SK-MEL-5 (cell line): ENCODE measurements at regions not wholly inside any gene's neighbourhood (a gene's known extent, or its start where the extent isn't known, plus 50 kb on each side); places are given as distances from the start of the nearest gene placed in this dataset.

Source experiments
- DNase-seq: peaks from one replicate; pipeline ENCODE4 v3.0.0-alpha.2; 2016; ENCODE audit warnings: low read depth, low spot score
- in situ Hi-C: cut with HindIII; loops from 2 replicates; pipeline ENCODE4 v1.10.0; 2016; ENCODE audit warnings: low sequenced_read_pairs, high pct_unique_total_duplicates, low pct_unique_long_range_greater_than_20kb

DNA sequence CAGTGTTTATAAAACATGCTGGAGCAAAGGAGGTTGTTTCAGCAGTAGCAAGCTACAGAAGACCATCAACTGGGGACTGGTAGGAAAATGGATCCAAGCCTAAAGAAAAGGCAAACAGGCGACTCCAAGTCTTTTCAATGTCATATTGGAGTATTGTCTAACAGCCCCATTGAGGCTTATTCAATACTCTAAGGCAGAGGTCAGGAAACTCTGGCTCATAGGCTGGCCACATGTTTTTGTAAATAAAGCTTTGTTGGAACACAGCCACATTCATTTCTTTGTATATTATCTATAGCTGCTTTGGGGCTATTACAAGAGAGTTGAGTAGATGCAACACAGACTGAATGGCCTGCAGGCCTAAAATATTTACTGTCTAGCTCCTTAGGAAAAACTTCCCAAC, 77.5 kb downstream of the RPL22L1 start:
- DNase-seq: peak; percentile 38

DNA sequence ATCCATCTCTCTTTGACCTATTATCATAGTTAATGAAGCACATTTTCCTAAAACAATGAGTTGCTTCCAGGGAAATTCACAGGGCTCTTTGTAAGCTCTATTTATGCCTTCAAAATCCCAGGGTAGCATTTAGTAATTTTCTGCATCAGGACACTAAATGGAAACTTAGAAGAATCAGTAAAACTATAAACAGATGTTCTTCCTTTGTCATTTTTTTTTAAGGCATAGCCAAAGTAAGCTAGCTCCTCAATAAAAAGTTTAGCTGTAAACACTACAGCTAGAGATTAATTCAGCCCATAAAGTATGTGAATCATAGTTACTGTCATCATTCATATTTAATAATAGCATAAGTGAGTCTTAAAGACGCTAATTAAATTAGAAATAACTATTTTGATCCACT, 79.3 kb downstream of the RPL22L1 start:
- DNase-seq: no peak
- in situ Hi-C loops: no loop called here

More for the DNA sequence above, 77.5 kb downstream of the RPL22L1 start:
- in situ Hi-C loops: no loop called here

DNA sequence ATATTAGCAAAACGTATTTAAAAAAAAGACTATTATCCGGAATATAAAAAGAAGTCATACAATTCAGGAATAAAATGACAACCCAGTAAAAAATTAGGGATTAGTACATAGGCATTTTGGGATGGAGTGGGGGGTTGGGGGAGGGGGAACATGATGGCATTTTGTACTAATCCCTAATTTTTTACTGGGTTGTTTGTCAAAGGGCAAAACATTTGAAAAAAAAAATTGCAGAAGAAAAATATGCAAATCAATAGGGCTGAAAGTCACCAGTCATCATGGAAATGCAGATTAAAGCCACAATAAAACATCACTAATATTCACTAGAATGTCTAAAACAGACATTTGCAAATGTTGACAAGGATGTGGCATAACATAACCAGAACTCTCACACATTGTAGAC, 82.5 kb downstream of the RPL22L1 start:
- in situ Hi-C loops: no loop called here
- DNase-seq: no peak

DNA sequence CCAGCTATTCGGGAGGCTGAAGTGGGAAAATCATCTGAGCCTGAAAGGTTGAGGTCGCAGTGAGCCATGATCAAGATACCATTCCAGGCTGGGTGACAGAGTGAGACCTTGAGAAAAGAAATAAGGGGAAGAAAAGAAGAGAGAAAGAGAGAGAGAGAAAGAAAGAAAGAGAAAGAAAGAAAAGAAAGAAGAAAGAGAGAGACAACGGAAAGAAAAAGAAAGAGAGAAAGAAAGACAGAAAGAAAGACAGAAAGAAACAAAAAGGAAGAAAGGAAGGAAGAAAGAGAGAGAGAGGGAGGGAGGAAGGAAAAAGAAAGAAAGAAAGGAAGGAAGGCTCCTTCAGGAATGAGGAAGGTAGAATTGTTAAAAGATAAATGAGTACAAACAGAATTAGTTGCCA, 84.5 kb downstream of the RPL22L1 start:
- no peak for DNase-seq
- in situ Hi-C loops: no loop called here

DNA sequence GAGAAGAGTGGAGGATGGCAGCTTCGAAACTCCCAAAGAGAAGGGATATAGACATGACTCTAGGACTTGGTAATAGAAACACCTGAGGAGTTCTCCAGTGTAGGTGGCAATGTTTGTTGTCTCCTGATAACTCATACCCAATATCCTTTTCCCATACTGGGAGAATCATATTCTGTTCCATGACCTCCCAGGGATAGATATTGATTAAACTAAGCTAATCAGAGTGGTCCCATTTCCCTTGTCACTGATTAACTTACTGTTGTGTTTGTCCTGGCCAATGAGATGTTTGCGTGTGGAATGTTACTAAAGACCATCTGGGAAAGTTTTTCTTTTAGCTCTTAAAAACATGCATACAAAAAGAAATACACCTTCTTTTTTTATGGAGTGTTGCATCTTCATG, 85.6 kb downstream of the RPL22L1 start:
- in situ Hi-C loops: no loop called here

DNA sequence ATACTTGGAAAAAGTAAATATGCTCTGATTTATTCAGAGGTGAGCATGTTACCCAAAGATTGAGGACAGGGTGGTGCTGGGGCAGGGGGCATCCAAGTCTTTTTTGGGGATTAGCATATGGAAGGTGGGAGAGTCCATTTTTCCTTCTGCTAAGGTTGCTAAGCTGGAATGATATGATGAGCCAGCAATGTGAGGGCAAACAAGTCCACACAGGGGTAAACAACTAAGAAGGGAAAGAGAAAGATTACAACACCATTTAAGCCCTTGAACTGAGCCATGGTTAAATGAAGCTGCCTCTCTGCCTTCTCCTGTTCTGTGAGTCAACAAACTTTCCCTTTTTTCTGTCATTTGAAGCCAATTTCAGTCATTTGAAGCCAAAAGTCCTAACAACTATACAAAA, 89.0 kb downstream of the RPL22L1 start:
- in situ Hi-C loops: no loop called here
- DNase-seq: no peak

More for the DNA sequence above, 85.6 kb downstream of the RPL22L1 start:
- no peak for DNase-seq

DNA sequence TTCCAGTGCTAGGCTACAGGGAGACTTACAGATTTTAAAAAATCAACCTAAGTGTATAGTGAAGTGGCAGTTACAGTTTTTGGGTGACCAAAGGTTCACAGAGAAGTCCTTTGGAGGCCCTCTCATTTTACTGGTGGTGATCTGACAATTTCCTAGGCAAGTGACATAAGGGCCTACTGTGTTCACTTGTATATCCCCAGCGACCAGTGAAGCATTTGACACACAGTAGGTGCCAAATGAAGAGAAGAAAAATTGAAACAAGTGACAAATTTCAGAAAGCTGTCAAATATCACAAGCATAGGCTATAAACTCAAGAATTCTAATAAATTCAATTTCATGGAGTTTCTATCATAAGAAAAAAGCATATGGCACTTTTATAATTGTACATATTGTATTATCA, 89.5 kb downstream of the RPL22L1 start:
- DNase-seq: no peak
- in situ Hi-C loops: no loop called here

DNA sequence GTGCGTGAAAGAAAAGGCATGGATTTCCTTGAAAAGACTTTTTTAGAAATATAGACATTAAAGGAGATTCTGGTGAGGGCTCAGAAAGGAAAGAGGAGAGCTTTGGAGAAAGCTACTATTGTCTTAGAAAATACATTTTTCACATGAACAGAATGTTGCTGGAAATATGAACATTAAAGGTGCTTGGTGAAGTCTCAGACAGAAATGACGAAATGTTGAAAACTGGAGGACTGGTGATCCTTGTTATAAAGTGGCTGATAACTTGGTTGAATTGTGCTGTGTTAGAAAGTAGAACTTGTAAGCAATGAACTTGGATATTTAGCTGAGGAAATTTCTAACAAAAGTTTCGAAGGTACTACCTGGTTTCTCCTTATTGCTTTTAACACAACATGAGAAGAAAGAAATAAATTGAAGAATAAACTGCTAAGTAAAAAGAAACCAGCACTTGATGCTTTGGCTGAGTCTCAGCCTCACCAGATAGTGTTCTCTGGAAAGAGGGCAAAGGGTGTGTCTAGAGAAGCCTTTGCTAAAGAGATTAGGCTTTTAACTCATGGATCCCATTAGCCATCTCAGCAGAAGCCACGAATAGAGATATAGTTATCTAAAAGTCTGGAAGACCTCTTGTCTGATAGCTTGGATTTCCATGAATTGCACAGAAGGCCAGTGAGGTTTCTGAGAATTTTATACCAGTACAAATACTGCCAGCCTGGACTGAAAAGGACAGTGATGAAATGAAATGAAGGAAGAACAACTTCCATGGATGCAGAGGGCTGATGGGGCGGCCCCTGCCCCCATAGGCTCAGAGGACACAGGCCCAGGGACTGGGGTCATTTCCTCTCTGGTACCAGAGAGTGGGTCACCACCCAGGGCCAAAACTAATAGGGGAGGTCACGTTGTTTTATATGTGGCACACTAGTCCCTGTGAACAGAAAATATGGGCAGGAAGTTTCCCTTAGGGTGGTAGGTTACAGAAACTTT, 91.5 kb downstream of the RPL22L1 start:
- in situ Hi-C loops: no loop called here
- DNase-seq: no peak

DNA sequence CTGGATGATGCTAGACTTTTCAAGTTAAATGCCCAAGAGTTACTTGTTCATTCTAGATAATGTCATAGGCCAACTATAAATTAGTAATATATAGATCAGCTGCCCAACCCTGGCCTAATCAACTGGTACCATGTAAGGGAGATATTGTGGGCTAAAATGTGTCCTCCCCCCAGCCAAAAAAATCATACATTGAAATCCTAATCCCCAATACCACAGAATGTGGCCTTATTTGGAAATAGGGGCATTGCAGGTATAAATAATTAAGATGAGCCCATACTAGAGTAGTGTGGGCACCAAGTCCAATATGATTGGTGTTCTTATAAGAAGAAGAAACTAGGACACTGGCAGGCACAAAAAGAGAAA, 92.5 kb downstream of the RPL22L1 start:
- no peak for DNase-seq
- in situ Hi-C loops: no loop called here

DNA sequence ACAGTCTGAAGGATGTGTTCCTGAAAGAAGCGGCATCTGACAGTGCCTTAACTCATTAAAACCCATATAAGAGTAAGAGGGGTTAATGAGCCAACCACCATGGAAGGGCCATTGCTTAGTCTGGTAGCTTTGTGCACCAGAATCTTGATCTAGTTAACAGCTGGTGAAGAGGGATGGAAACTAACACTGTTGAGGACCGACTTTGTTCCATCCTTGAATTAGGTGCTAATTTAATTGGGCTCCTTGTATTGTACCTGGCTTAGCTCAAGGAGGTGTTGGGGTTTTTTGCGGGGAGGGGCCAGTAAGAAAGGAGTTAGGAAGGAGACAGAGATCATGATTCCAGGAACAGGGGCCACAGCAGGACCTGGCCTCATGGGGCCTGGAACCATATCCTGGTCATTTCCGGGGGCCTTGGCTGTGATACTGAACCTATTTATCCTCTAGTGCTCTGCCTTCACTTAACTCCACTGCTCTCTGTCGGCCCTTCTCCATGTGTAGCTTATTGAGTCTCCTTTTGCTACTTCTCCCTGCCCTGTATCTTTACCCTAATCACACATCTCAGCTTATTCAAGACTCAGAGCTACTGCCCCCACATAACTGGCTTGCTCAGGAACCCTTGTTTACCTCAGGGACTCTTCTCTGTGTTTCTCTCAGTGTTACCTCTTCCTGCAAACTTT, 93.0 kb downstream of the RPL22L1 start:
- in situ Hi-C loops: no loop called here

DNA sequence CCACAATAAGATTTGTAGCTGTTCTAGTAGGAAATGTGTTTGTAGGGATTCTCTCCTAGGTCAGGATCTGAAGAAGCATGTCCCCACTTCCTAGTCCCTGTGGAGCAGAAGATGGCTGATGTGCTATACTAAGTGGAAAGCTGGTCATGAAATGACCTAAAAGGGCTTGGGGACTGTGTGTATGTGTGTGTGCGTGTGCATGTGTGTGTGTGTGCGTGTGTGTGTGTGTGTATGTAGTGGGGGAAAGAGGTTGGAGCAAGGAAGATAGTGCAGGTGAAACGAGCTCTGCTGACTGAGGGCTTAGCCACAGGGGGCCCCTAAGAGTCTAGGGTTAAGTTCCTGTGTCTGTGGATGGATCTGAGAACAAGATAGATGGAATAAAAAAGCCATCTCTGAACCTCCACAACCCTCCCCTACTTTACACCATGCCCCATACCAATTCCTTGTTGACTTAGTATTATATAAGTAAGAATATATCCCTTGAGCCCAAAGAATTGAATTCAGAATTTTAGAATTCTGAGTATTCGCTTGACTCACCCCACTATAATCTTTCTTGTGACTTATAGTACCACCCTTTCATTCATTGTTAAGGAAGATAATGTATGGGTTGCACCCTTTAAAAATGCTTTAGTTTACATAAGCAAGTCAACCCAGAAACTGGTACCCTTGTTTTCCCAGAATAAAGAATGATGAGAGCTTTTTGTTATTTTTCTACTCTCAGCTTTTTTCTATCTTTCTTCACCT, 96.1 kb downstream of the RPL22L1 start:
- DNase-seq: no peak
- in situ Hi-C loops: no loop called here

More for the DNA sequence above, 93.0 kb downstream of the RPL22L1 start:
- no peak for DNase-seq

DNA sequence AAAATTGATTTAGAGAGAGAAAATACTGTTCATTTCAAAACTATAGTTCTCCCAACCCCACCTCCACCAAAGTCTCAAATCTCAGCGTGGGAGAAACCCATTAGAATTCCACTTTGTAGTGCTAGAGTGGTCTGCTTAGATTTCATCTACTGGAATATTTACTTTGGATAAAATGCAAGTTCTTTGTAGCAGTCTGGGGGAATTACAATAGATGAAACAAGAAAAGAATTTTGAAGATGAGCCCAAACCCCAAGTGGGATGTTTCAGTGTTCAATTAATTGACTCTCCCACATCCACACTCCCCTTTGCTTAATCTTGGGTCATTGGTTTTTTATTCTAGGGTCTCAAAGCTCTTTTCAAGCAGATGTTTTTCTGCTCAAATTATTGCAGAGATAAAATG, 97.8 kb downstream of the RPL22L1 start:
- DNase-seq: no peak
- in situ Hi-C loops: no loop called here

DNA sequence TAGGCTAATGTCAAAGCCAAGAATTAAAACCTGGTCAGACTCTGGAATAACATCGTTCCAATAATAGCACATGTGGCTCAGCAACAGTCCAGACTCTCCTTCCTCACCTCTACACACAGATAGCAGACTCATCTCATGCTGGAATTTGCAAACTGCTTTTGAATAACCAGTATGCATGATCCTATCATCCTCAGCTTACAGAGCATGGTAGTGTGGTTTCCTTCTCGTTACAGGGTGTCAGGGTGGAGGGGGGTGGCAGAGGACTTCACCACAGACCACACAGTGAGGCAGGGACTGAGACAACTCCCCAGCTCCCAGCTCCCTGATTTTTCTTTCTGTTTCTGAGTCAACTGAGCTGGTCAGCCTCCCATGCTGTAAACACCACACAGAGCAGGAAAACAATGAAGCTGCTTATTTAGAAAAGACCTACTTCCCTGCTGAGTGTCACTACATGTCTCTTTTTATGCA, 101.6 kb downstream of the RPL22L1 start:
- in situ Hi-C loops: no loop called here

DNA sequence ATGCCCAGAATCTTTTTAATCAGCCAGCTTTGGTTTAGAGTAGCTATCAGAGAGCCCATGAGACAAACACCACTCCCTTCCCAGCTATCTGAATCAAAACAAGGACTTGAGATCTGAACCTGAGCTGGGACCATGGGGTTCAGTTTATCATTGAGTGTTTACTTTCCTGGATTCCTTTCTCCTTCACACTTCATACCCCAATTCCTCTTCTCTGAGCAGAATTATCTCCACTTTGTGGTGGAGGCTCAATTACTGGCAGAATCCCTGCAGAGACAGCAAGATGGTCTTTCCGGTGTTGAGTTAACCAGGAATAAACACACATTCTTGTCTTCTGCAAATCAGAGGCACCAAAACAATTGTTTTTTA, 102.4 kb downstream of the RPL22L1 start:
- no peak for DNase-seq
- in situ Hi-C loops: no loop called here

More for the DNA sequence above, 101.6 kb downstream of the RPL22L1 start:
- DNase-seq: peak; percentile 41

DNA sequence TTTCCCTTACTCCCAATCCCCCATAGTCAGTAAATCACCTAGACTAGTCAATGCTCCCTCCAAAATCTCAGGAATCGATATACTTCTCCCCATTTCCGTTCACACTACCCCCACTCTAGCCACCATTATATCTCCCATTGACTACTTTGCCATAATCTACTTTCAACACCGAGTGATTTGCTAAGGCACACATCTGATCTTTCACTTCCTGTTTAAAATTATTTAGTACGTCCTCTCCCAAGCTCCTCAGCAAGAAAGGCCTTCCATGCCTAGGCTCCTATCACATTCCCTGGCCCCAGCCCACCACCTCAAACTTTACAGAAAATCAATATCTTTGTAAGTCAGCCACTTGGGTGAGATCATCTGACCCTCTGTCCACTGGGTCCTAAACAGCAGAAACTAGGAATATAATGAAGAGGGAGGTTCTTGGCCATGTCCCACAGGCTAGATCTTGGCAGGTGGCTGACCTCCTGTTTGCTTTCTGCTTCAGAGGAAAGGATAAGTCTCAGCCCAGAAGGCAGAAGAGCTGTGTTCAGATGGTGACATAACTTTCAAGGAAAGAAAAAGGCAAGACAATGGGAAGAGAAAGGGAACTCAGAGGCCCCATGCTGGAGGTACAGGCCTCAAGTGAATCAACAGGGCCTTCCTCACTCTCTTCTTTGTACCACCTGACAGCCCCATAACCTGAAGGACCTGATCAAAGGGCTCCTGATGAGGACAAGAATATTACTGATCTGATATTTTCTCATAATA, 103.0 kb downstream of the RPL22L1 start:
- no peak for DNase-seq

DNA sequence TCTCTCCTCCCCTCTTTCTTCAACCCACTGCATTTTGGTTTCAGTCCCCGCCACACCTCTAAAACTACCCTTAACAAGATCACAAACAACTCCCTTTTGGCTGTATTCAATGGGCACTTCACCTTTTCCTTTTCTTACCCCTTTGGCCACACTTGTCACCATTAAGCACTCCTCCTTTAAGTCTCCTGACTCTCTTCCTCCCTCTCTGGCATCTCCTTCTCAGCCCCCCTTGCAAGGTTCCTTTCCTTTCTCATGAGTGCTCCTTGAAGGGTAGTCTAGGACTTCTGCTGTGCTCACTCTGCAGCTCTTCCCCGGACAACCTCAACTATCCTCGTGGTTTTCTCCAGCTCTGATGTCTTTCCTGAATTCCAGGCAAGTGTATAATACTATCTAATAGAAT, 103.7 kb downstream of the RPL22L1 start:
- in situ Hi-C loops: no loop called here
- DNase-seq: peak; percentile 30

More for the DNA sequence above, 103.0 kb downstream of the RPL22L1 start:
- in situ Hi-C loops: no loop called here

DNA sequence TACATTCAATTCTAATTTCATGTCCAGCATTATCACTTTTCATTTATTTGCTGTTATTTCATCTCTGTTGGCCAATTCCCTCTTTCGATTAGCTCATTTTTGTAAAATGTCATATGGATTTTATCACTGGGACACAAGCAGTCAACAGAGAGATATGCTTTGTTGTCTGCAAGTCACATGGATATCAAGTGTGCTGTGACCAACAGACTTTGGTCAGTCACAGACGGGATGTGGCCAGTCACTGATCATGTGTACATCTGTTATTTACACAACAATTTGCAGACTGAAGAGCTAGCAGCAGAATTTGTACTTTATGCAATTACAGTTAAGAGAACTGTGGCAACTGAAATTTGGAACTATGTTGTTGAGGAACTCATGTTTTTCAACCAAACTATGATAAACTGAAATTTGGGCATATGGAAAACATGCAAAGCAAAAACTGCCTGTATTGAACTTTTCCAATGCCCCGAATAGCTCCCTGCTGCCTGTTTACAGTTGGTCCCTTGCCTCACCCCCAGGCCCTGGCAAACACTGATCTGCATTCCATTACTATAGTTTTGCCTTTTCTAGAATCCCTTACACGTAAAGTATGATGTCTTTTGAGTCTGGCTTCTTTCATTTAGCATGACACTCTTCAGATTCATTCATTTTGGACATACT, 104.4 kb downstream of the RPL22L1 start:
- in situ Hi-C loops: no loop called here
- peak; percentile 96 for DNase-seq
